DND-41 (cell line): ENCODE measurements at regions not wholly inside any gene's neighbourhood (a gene's known extent, or its start where the extent isn't known, plus 50 kb on each side); places are given as distances from the start of the nearest gene placed in this dataset.
A peak's percentile ranks its signal among the peaks of the same experiment; 100 is the strongest.

Experiments
- ATAC-seq: fragments of 200-7000 bp; cut with Tn5 transposase; 3 replicates; pipeline ENCODE4 v1.9.1; 2021; ENCODE audit warnings: low read depth; ENCODE audit not compliant: insufficient read depth
- DNase-seq: peaks from one replicate; pipeline ENCODE4 v3.0.0-alpha.2; 2020
- H2AFZ ChIP-seq: 2 replicates; pipeline ENCODE4 v1.6.0; 2012; ENCODE audit warnings: low read depth, low read length
- H3K27ac ChIP-seq: 2 replicates; pipeline ENCODE4 v1.5.1; 2012; ENCODE audit warnings: low read length, inconsistent platforms
- H3K27me3 ChIP-seq: fragments of 200-600 bp; sonication (generic); 2 replicates; pipeline ENCODE4 v1.6.0; 2012; ENCODE audit warnings: low read length, mild to moderate bottlenecking, inconsistent platforms; ENCODE audit not compliant: insufficient read depth, poor library complexity
- H3K36me3 ChIP-seq: 2 replicates; pipeline ENCODE4 v1.5.1; 2012; ENCODE audit warnings: low read length, inconsistent platforms; ENCODE audit not compliant: insufficient read depth
- H3K4me1 ChIP-seq: 2 replicates; pipeline ENCODE4 v1.5.1; 2012; ENCODE audit warnings: mild to moderate bottlenecking, low read length; ENCODE audit not compliant: insufficient read depth
- H3K4me2 ChIP-seq: 2 replicates; pipeline ENCODE4 v1.6.0; 2012; ENCODE audit warnings: mild to moderate bottlenecking, moderate library complexity, low read length, inconsistent platforms; ENCODE audit not compliant: insufficient read depth
- H3K4me3 ChIP-seq, 2 experiments: fragments of 200-600 bp in 1 of 2; shearing (Covaris generic) in 1 of 2; 2 replicates each; pipeline ENCODE4 v1.5.1; 2012 to 2016; ENCODE audit warnings: inconsistent platforms in 2 of 2, low read length in 2 of 2, mild to moderate bottlenecking in 2 of 2, low read depth in 1 of 2, moderate library complexity in 1 of 2
- H3K79me2 ChIP-seq: 2 replicates; pipeline ENCODE4 v1.6.0; 2012; ENCODE audit warnings: low read length, inconsistent platforms; ENCODE audit not compliant: insufficient read depth
- H3K9ac ChIP-seq: 2 replicates; pipeline ENCODE4 v1.6.0; 2012; ENCODE audit warnings: low read depth, mild to moderate bottlenecking, inconsistent platforms, low read length, moderate library complexity
- H3K9me3 ChIP-seq: 2 replicates; pipeline ENCODE4 v1.5.1; 2012; ENCODE audit warnings: low read length, moderate library complexity, mild to moderate bottlenecking, inconsistent platforms; ENCODE audit not compliant: insufficient read depth, severe bottlenecking
- H4K20me1 ChIP-seq: 2 replicates; pipeline ENCODE4 v1.6.0; 2012; ENCODE audit warnings: low read length; ENCODE audit not compliant: insufficient read depth
- CTCF ChIP-seq: IDR thresholded peaks from 2 replicates; pipeline ENCODE4 v1.5.1; 2012; ENCODE audit warnings: borderline replicate concordance, low read length, moderate library complexity, mild to moderate bottlenecking; ENCODE audit not compliant: poor library complexity, severe bottlenecking; ENCODE audit errors: extremely low read depth
- EZH2 ChIP-seq: IDR thresholded peaks from 3 replicates; pipeline ENCODE4 v1.6.1; 2012; ENCODE audit warnings: borderline replicate concordance, low read depth, mild to moderate bottlenecking, moderate library complexity, low read length, inconsistent platforms; ENCODE audit not compliant: severe bottlenecking

GRCh38 chr14:25132732-25133422 is 82.9 kb upstream of the STXBP6 start:
- no peaks in the 10 kb centered on the region for H3K9me3 ChIP-seq
- ATAC-seq (peak; percentile 88), DNase-seq (peak; percentile 36)
- H3K9ac ChIP-seq, result no peak overlapping the region
- no peak overlapping the region for H3K4me2 ChIP-seq
- H3K4me3 ChIP-seq, result no peak overlapping the region
- no peak overlapping the region for H2AFZ ChIP-seq
- no peak overlapping the region for H3K27ac ChIP-seq
- TF ChIP-seq EZH2 (no peak), CTCF (peak; percentile 80)
- H3K79me2 ChIP-seq, result no peaks in the 10 kb centered on the region
- no peaks in the 10 kb centered on the region for H3K4me1 ChIP-seq
- no peaks in the 10 kb centered on the region for H3K27me3 ChIP-seq
- H3K36me3 ChIP-seq, result no peaks in the 10 kb centered on the region
- H4K20me1 ChIP-seq, result no peaks in the 10 kb centered on the region

GRCh38 chr14:25132094-25132493 is 82.1 kb upstream of the STXBP6 start:
- Histone ChIP-seq H3K4me1 (no peaks in the 10 kb centered on the region), H3K4me2 (no peak overlapping the region), H2AFZ (no peak overlapping the region), H3K36me3 (no peaks in the 10 kb centered on the region), H3K4me3 (no peak overlapping the region), H4K20me1 (no peaks in the 10 kb centered on the region), H3K9me3 (no peaks in the 10 kb centered on the region), H3K27ac (no peak overlapping the region), H3K9ac (no peak overlapping the region), H3K27me3 (no peaks in the 10 kb centered on the region), H3K79me2 (no peaks in the 10 kb centered on the region)
- DNase-seq, result no peak
- ATAC-seq, result no peak
- TF ChIP-seq CTCF (no peak), EZH2 (no peak)

- ATAC-seq (no peak), DNase-seq (no peak)
- H3K36me3 ChIP-seq, result no peaks in the 10 kb centered on the region
- no peaks in the 10 kb centered on the region for H3K79me2 ChIP-seq
- H2AFZ ChIP-seq, result no peak overlapping the region
- H3K9me3 ChIP-seq, result no peaks in the 10 kb centered on the region
- TF ChIP-seq EZH2, result no peak
- no peak for TF ChIP-seq CTCF
- no peaks in the 10 kb centered on the region for H4K20me1 ChIP-seq
- H3K4me3 ChIP-seq, result no peak overlapping the region
- H3K27ac ChIP-seq, result no peak overlapping the region
- H3K9ac ChIP-seq, result no peak overlapping the region
- H3K4me2 ChIP-seq, result no peak overlapping the region
- no peaks in the 10 kb centered on the region for H3K27me3 ChIP-seq
- H3K4me1 ChIP-seq, result no peaks in the 10 kb centered on the region
Measured at GRCh38 chr14:25122843-25123242, 72.9 kb upstream of the STXBP6 start.
